ENCODE measurements at regions not wholly inside any gene's neighbourhood (a gene's known extent, or its start where the extent isn't known, plus 50 kb on each side); places are given as distances from the start of the nearest gene placed in this dataset.

- TF ChIP-seq POLR2A (IDR thresholded peaks at IDR 0.05), result no peak
- TF ChIP-seq CTCF (IDR thresholded peaks at IDR 0.05), result no peak
Observed at GRCh38 chr2:366706-367105, 78.8 kb upstream of the ALKAL2 start.
